HEK293T (cell line): ENCODE measurements at regions not wholly inside any gene's neighbourhood (a gene's known extent, or its start where the extent isn't known, plus 50 kb on each side); places are given as distances from the start of the nearest gene placed in this dataset.

Source experiments
- FOXA1 ChIP-seq: fragments of 450-650 bp; IDR thresholded peaks from 2 replicates; pipeline ENCODE4 v1.6.1; 2016; ENCODE audit warnings: mild to moderate bottlenecking
- NFRKB ChIP-seq: fragments of 450-650 bp; IDR thresholded peaks from 2 replicates; pipeline ENCODE4 v1.6.1; 2016; ENCODE audit warnings: mild to moderate bottlenecking, moderate library complexity

DNA sequence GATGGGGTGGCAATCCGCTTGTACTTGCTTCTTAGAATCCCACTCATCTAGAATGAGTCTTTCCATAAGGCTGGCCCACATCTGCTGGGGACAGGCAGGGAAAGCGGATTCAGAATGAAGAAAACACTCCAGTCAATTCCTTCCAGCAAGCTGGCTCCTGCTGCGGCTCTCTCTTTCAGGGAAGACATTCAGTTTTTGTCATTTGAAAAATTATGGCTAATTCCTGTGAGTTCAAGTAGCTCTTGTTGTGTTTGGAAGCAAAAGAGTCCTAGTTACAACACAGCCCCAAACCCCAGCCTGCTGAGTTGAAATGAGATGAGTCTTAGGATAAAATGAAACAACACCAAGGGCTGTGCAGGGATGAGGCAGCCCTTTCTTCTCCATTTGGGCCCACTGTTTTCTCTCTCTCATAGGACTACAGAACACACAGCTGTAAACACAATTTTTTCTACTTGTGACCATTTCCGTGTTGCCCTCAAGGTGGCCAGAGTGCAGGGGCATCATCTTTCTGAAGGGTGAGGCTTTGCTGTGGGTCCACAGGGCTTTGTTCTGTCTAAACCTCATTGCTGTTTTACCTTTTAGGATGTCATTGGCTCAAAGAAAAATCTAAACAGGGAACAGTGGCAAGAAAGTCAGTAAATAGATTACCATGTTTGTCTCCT, 90.8 kb upstream of the EEPD1 start:
- TF ChIP-seq NFRKB, result no peak
- TF ChIP-seq FOXA1, result no peak
